Activated naive CD8-positive, alpha-beta T cell treated with anti-CD3 and anti-CD28 coated beads, Interleukin-2, amount 50 U/mL, for 24 hours (primary cell): ENCODE measurements at regions not wholly inside any gene's neighbourhood (a gene's known extent, or its start where the extent isn't known, plus 50 kb on each side); places are given as distances from the start of the nearest gene placed in this dataset.
"Not testable (repeated sequence)": the region's sequence is repeated elsewhere in the genome, so short reads cannot be mapped to it uniquely, and the experiment has no call there.

ENCODE experiments used
- ATAC-seq: fragments of 150-1000 bp; cut with Tn5 transposase; one replicate; pipeline ENCODE4 v1.10.0; 2021
- DNase-seq: peaks from one replicate; pipeline ENCODE4 v3.0.0; 2021
- H3K27ac Mint-ChIP-seq: one replicate; pipeline ENCODE4 v1.8.0; 2021; ENCODE audit warnings: mild to moderate bottlenecking, mixed read lengths
- H3K27me3 Mint-ChIP-seq: one replicate; pipeline ENCODE4 v1.8.0; 2021; ENCODE audit warnings: mixed read lengths
- H3K36me3 Mint-ChIP-seq: one replicate; pipeline ENCODE4 v1.8.0; 2021; ENCODE audit warnings: low read depth, mixed read lengths
- H3K4me1 Mint-ChIP-seq: one replicate; pipeline ENCODE4 v1.8.0; 2021; ENCODE audit warnings: mixed read lengths
- H3K4me3 Mint-ChIP-seq: one replicate; pipeline ENCODE4 v1.8.0; 2021; ENCODE audit warnings: mild to moderate bottlenecking, moderate library complexity, mixed read lengths
- H3K9me3 Mint-ChIP-seq: one replicate; pipeline ENCODE4 v1.8.0; 2021; ENCODE audit warnings: mixed read lengths

GRCh38 chr2:182477774-182478173 lies 50.9 kb upstream of the PDE1A start:
- Mint-ChIP-seq H3K27me3 (peaks cover 3% of the 10 kb centered on the region), H3K4me1 (no peaks in the 10 kb centered on the region), H3K36me3 (no peaks in the 10 kb centered on the region), H3K27ac (no peak overlapping the region), H3K4me3 (no peak overlapping the region), H3K9me3 (peaks cover 7% of the 10 kb centered on the region)
- ATAC-seq (no peak), DNase-seq (no peak)

- ATAC-seq (no peak), DNase-seq (no peak)
- Mint-ChIP-seq H3K4me3 (no peak overlapping the region), H3K27me3 (peaks cover 5% of the 10 kb centered on the region), H3K9me3 (no peaks in the 10 kb centered on the region), H3K4me1 (no peaks in the 10 kb centered on the region), H3K27ac (no peak overlapping the region), H3K36me3 (no peaks in the 10 kb centered on the region)
Observed at GRCh38 chr2:182481676-182482075, 54.8 kb upstream of the PDE1A start.

- DNase-seq (no peak), ATAC-seq (no peak)
- H3K4me3 Mint-ChIP-seq = no peak overlapping the region
- no peaks in the 10 kb centered on the region for H3K9me3 Mint-ChIP-seq
- H3K36me3 Mint-ChIP-seq = no peaks in the 10 kb centered on the region
- H3K27me3 Mint-ChIP-seq = peaks cover 5% of the 10 kb centered on the region
- H3K4me1 Mint-ChIP-seq = no peaks in the 10 kb centered on the region
- H3K27ac Mint-ChIP-seq = no peak overlapping the region
Observed at GRCh38 chr2:182482511-182482910, 55.7 kb upstream of the PDE1A start.

GRCh38 chr2:182496596-182496995 lies 69.8 kb upstream of the PDE1A start:
- H3K4me3 Mint-ChIP-seq = no peak overlapping the region
- no peaks in the 10 kb centered on the region for H3K9me3 Mint-ChIP-seq
- H3K36me3 Mint-ChIP-seq = no peaks in the 10 kb centered on the region
- no peak for ATAC-seq
- no peak overlapping the region for H3K27ac Mint-ChIP-seq
- H3K27me3 Mint-ChIP-seq = no peaks in the 10 kb centered on the region
- DNase-seq = no peak
- H3K4me1 Mint-ChIP-seq = no peaks in the 10 kb centered on the region

- no peaks in the 10 kb centered on the region for H3K9me3 Mint-ChIP-seq
Observed at GRCh38 chr2:182499706-182500470, 73.1 kb upstream of the PDE1A start.

GRCh38 chr2:182503886-182504285 lies 77.0 kb upstream of the PDE1A start:
- no peaks in the 10 kb centered on the region for H3K9me3 Mint-ChIP-seq
- no peak overlapping the region for H3K4me3 Mint-ChIP-seq
- H3K4me1 Mint-ChIP-seq = no peaks in the 10 kb centered on the region
- H3K27me3 Mint-ChIP-seq = no peaks in the 10 kb centered on the region
- H3K27ac Mint-ChIP-seq = no peak overlapping the region
- H3K36me3 Mint-ChIP-seq = no peaks in the 10 kb centered on the region
- no peak for ATAC-seq
- DNase-seq = no peak

More at GRCh38 chr2:182499706-182500470, 73.1 kb upstream of the PDE1A start:
- H3K4me1 Mint-ChIP-seq = no peaks in the 10 kb centered on the region
- ATAC-seq = no peak
- no peaks in the 10 kb centered on the region for H3K27me3 Mint-ChIP-seq
- no peak overlapping the region for H3K4me3 Mint-ChIP-seq
- no peak overlapping the region for H3K27ac Mint-ChIP-seq
- no peaks in the 10 kb centered on the region for H3K36me3 Mint-ChIP-seq
- no peak for DNase-seq

- H3K9me3 Mint-ChIP-seq = no peaks in the 10 kb centered on the region
Observed at GRCh38 chr2:182504903-182505302, 78.1 kb upstream of the PDE1A start.

GRCh38 chr2:182506606-182507005 lies 79.8 kb upstream of the PDE1A start:
- no peak overlapping the region for H3K27ac Mint-ChIP-seq
- DNase-seq (no peak), ATAC-seq (no peak)
- no peaks in the 10 kb centered on the region for H3K27me3 Mint-ChIP-seq
- no peaks in the 10 kb centered on the region for H3K36me3 Mint-ChIP-seq
- no peaks in the 10 kb centered on the region for H3K4me1 Mint-ChIP-seq
- no peak overlapping the region for H3K4me3 Mint-ChIP-seq
- no peaks in the 10 kb centered on the region for H3K9me3 Mint-ChIP-seq

More at GRCh38 chr2:182504903-182505302, 78.1 kb upstream of the PDE1A start:
- ATAC-seq (no peak), DNase-seq (no peak)
- Mint-ChIP-seq H3K27ac (no peak overlapping the region), H3K4me1 (no peaks in the 10 kb centered on the region), H3K27me3 (no peaks in the 10 kb centered on the region), H3K4me3 (no peak overlapping the region), H3K36me3 (no peaks in the 10 kb centered on the region)

GRCh38 chr2:182508583-182508982 lies 81.7 kb upstream of the PDE1A start:
- H3K27ac Mint-ChIP-seq, H3K9me3 Mint-ChIP-seq, H3K36me3 Mint-ChIP-seq, ATAC-seq, H3K4me3 Mint-ChIP-seq, DNase-seq, H3K4me1 Mint-ChIP-seq, H3K27me3 Mint-ChIP-seq: not testable (repeated sequence)

- no peak overlapping the region for H3K4me3 Mint-ChIP-seq
- H3K4me1 Mint-ChIP-seq = no peaks in the 10 kb centered on the region
- no peak overlapping the region for H3K27ac Mint-ChIP-seq
- no peaks in the 10 kb centered on the region for H3K9me3 Mint-ChIP-seq
- no peaks in the 10 kb centered on the region for H3K27me3 Mint-ChIP-seq
- ATAC-seq = no peak
- H3K36me3 Mint-ChIP-seq = no peaks in the 10 kb centered on the region
- no peak for DNase-seq
Observed at GRCh38 chr2:182509216-182509615, 82.4 kb upstream of the PDE1A start.

- Mint-ChIP-seq H3K9me3 (no peaks in the 10 kb centered on the region), H3K36me3 (no peaks in the 10 kb centered on the region)
Observed at GRCh38 chr2:182521453-182522404, 94.9 kb upstream of the PDE1A start.

GRCh38 chr2:182522405-182522896 lies 95.6 kb upstream of the PDE1A start:
- DNase-seq (no peak), ATAC-seq (no peak)
- no peaks in the 10 kb centered on the region for H3K9me3 Mint-ChIP-seq
- H3K4me3 Mint-ChIP-seq = no peak overlapping the region
- no peaks in the 10 kb centered on the region for H3K4me1 Mint-ChIP-seq
- H3K27me3 Mint-ChIP-seq = peaks cover 4% of the 10 kb centered on the region
- no peaks in the 10 kb centered on the region for H3K36me3 Mint-ChIP-seq
- no peak overlapping the region for H3K27ac Mint-ChIP-seq

More at GRCh38 chr2:182521453-182522404, 94.9 kb upstream of the PDE1A start:
- no peak for DNase-seq
- no peak for ATAC-seq
- Mint-ChIP-seq H3K27ac (no peak overlapping the region), H3K4me1 (no peaks in the 10 kb centered on the region), H3K4me3 (no peak overlapping the region), H3K27me3 (peaks cover 4% of the 10 kb centered on the region)

- H3K4me1 Mint-ChIP-seq = no peaks in the 10 kb centered on the region
- H3K9me3 Mint-ChIP-seq = no peaks in the 10 kb centered on the region
- peaks cover 4% of the 10 kb centered on the region for H3K27me3 Mint-ChIP-seq
- no peaks in the 10 kb centered on the region for H3K36me3 Mint-ChIP-seq
- H3K4me3 Mint-ChIP-seq = no peak overlapping the region
- DNase-seq (no peak), ATAC-seq (no peak)
- H3K27ac Mint-ChIP-seq = no peak overlapping the region
Observed at GRCh38 chr2:182522972-182523473, 96.2 kb upstream of the PDE1A start.

- ATAC-seq (no peak), DNase-seq (no peak)
- Mint-ChIP-seq H3K4me1 (no peaks in the 10 kb centered on the region), H3K27ac (no peak overlapping the region), H3K9me3 (no peaks in the 10 kb centered on the region), H3K4me3 (no peak overlapping the region), H3K27me3 (no peaks in the 10 kb centered on the region), H3K36me3 (no peaks in the 10 kb centered on the region)
Observed at GRCh38 chr2:182530636-182531035, 103.8 kb upstream of the PDE1A start.

GRCh38 chr2:182540252-182540651 lies 113.4 kb upstream of the PDE1A start:
- no peaks in the 10 kb centered on the region for H3K27me3 Mint-ChIP-seq
- no peak overlapping the region for H3K4me3 Mint-ChIP-seq
- H3K9me3 Mint-ChIP-seq = no peaks in the 10 kb centered on the region
- H3K27ac Mint-ChIP-seq = no peak overlapping the region
- no peak for ATAC-seq
- no peak for DNase-seq
- no peaks in the 10 kb centered on the region for H3K4me1 Mint-ChIP-seq
- H3K36me3 Mint-ChIP-seq = no peaks in the 10 kb centered on the region
